Progenitor cell of endocrine pancreas (in vitro differentiated cells): ENCODE measurements at regions not wholly inside any gene's neighbourhood (a gene's known extent, or its start where the extent isn't known, plus 50 kb on each side); places are given as distances from the start of the nearest gene placed in this dataset.

Experiments
- DNase-seq: peaks from one replicate; pipeline ENCODE4 v3.0.0; 2021; ENCODE audit warnings: low spot score; ENCODE audit not compliant: unreplicated experiment
- H3K27ac Mint-ChIP-seq: 2 replicates; pipeline ENCODE4 v1.8.0; 2021; ENCODE audit warnings: mild to moderate bottlenecking, moderate library complexity, mixed read lengths
- H3K27me3 Mint-ChIP-seq: 2 replicates; pipeline ENCODE4 v1.8.0; 2021; ENCODE audit warnings: mixed read lengths
- H3K36me3 Mint-ChIP-seq: 2 replicates; pipeline ENCODE4 v1.8.0; 2022; ENCODE audit warnings: mixed read lengths; ENCODE audit not compliant: insufficient read depth
- H3K4me1 Mint-ChIP-seq: 2 replicates; pipeline ENCODE4 v1.8.0; 2021; ENCODE audit warnings: low read depth, mixed read lengths
- H3K4me3 Mint-ChIP-seq: 2 replicates; pipeline ENCODE4 v1.8.0; 2021; ENCODE audit warnings: low read depth, mild to moderate bottlenecking, moderate library complexity, mixed read lengths
- H3K9me3 Mint-ChIP-seq: 2 replicates; pipeline ENCODE4 v1.8.0; 2021; ENCODE audit warnings: low read depth, mixed read lengths
- TF ChIP-seq, protein P1 (sequence below): fragments of 200-600 bp; sonication (generic); IDR thresholded peaks from one replicate; pipeline ENCODE4 v1.5.0; 2021; ENCODE audit warnings: antibody characterized with exemption, mild to moderate bottlenecking; ENCODE audit not compliant: unreplicated experiment

DNA sequence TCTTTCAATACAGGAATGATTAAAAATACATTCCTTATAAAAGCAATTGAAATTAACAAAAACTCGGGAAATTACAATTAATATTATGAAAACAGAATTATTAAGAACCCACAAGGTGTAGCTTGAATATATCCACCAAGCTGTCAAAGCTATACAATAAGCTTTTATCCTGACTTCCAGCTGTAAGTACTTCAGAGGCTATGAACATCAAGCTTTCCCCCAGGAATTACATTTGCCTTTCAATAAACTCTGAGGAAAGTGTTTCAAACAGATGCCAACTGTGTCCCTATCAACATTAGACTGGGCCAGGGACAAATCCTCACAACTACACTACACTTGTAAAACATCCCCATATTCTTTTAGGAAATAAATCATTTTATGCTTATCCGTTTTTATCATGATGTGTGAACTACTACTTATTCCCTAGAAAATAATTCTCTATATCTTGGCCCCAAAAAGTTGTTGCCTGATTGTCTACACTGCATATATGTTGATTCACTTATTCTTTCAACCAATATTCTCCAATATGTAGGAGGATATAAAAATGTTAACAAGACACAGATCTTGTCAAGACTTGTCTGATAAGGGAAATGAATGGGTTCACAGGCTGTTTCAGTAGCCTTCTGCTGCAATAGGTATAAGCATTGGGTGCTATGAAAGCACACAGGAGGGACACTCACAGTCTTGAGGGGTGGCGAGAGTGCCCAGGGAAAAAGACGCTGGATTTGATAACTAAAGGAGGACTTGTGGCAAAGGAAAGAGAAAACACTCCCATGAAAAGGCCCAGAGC lies 494.1 kb downstream of the CENPC start:
- DNase-seq = no peak
- no peaks in the 10 kb centered on the region for H3K9me3 Mint-ChIP-seq
- H3K27ac Mint-ChIP-seq = no peak overlapping the region
- peaks cover 45% of the 10 kb centered on the region for H3K4me1 Mint-ChIP-seq
- no peaks in the 10 kb centered on the region for H3K27me3 Mint-ChIP-seq
- TF ChIP-seq, protein P1, sequence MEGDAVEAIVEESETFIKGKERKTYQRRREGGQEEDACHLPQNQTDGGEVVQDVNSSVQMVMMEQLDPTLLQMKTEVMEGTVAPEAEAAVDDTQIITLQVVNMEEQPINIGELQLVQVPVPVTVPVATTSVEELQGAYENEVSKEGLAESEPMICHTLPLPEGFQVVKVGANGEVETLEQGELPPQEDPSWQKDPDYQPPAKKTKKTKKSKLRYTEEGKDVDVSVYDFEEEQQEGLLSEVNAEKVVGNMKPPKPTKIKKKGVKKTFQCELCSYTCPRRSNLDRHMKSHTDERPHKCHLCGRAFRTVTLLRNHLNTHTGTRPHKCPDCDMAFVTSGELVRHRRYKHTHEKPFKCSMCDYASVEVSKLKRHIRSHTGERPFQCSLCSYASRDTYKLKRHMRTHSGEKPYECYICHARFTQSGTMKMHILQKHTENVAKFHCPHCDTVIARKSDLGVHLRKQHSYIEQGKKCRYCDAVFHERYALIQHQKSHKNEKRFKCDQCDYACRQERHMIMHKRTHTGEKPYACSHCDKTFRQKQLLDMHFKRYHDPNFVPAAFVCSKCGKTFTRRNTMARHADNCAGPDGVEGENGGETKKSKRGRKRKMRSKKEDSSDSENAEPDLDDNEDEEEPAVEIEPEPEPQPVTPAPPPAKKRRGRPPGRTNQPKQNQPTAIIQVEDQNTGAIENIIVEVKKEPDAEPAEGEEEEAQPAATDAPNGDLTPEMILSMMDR = no peak
- H3K36me3 Mint-ChIP-seq = no peaks in the 10 kb centered on the region
- H3K4me3 Mint-ChIP-seq = no peak overlapping the region

DNA sequence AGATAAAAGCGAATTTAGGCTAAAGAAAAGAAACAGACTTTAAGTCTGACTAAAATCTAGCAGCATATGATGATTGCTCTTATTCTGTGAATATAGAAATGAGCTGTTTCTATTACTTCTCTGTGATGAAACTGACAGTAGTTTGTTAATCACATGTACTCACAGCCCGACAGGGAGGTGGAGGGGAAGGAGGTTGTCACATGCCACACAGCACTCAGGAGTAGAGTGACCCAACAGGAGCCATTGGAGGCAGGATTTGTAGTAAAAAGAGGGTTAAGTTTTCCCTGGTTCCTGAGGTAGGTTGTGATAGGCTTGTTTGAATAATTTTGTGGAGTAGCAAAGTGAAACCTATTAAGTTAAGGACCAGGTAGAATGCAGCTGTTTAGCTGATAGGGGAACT lies 495.9 kb downstream of the CENPC start:
- DNase-seq = no peak
- TF ChIP-seq, protein P1 = no peak
- no peaks in the 10 kb centered on the region for H3K9me3 Mint-ChIP-seq
- H3K36me3 Mint-ChIP-seq = no peaks in the 10 kb centered on the region
- H3K27ac Mint-ChIP-seq = no peak overlapping the region
- no peaks in the 10 kb centered on the region for H3K27me3 Mint-ChIP-seq
- H3K4me3 Mint-ChIP-seq = no peak overlapping the region
- H3K4me1 Mint-ChIP-seq = peaks cover 45% of the 10 kb centered on the region

DNA sequence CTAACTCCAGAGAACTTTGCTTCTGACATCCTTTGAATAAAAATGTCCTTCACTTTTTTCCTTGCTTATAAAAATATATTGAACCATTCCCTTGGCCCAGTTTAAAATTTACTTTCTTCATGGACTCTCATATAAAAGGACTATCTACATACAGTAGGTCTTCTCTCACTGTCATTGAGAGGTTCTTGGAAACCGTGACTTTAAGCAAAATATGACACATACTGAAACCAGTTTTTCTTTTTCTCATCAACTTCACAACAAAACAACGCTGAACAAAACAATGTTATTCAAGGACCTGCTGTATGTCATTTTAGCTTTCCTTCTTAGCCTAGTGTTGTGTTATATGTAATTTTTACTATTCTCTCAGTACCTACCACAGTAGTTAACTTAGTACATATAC lies 496.8 kb downstream of the CENPC start:
- Mint-ChIP-seq H3K27me3 (no peaks in the 10 kb centered on the region), H3K36me3 (no peaks in the 10 kb centered on the region)

DNA sequence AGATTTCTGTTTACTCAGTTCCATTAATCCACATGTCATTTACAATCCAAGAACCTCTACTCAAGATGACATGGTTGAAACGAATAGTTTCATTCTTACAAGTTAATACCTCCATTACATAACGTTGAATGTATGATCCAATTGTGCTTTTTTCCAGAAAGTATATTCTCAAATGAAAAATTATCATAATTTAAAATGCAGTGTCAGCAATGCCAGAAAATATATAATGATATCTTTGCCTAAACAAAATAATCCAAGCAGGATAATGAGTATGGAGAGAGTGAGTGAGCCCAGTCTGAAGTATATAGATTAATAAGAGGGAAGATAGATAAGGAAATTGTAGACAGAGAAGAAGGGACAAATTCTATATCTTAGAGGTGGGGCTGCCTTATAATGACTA lies 505.0 kb downstream of the CENPC start:
- no peak for DNase-seq
- Mint-ChIP-seq H3K4me3 (no peak overlapping the region), H3K36me3 (no peaks in the 10 kb centered on the region), H3K27ac (no peak overlapping the region), H3K27me3 (no peaks in the 10 kb centered on the region), H3K9me3 (no peaks in the 10 kb centered on the region), H3K4me1 (peaks cover 2% of the 10 kb centered on the region)
- TF ChIP-seq, protein P1 = no peak

More for the DNA sequence above, 496.8 kb downstream of the CENPC start:
- peaks cover 42% of the 10 kb centered on the region for H3K4me1 Mint-ChIP-seq
- H3K4me3 Mint-ChIP-seq = no peak overlapping the region
- TF ChIP-seq, protein P1 = no peak
- H3K27ac Mint-ChIP-seq = no peak overlapping the region
- no peaks in the 10 kb centered on the region for H3K9me3 Mint-ChIP-seq
- DNase-seq = no peak

DNA sequence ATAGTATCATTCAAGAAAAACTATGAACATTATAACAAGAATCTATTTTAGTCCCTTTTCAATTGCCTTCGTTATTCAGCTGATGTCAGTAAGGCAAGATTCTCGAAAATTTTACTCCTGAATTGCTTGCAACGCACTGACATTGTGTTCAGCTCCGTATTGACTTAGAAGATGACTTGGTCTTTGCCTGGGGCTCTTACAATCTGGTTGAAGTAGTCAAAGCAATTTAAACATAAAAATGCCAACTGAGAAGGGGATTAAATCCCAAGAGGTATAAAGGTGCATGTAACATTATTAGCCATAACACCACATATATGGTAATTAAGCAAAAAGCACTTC lies 507.1 kb downstream of the CENPC start:
- Mint-ChIP-seq H3K27ac (no peak overlapping the region), H3K4me1 (peaks cover 2% of the 10 kb centered on the region), H3K4me3 (no peak overlapping the region), H3K9me3 (no peaks in the 10 kb centered on the region), H3K27me3 (no peaks in the 10 kb centered on the region), H3K36me3 (no peaks in the 10 kb centered on the region)
- DNase-seq = no peak
- TF ChIP-seq, protein P1 = no peak
